ENCODE measurements at regions not wholly inside any gene's neighbourhood (a gene's known extent, or its start where the extent isn't known, plus 50 kb on each side); places are given as distances from the start of the nearest gene placed in this dataset.

DNA sequence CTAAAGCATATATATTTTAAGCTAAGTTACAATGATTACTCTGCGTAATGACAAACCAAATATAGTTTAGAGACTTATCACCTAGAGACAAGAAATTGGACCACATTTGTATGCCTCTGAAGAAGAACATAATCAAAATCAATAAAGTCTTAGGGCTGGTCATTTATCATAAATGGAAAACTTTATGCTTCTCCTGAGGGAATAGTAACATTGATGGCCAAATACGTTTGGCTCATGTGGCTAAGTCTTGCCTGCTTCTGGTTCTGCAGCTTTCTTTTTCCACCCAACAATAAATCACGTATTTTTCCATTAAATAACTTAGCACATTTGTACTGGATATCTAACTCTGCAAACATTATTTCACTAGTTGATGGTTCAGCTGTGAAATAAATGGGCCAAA is 458.4 kb downstream of the SLITRK1 start:
- no peak overlapping the region for H3K4me2 ChIP-seq (replicated peaks; ENCODE audit: extremely low read depth, low read length, poor library complexity, severe bottlenecking)
- no peak overlapping the region for H3K4me3 ChIP-seq (replicated peaks in 1 of 3; ENCODE audit: low read depth in 2 of 3, low read length in 3 of 3)
- H3K27me3 ChIP-seq (ENCODE audit: control insufficient read depth in 2 of 2, insufficient read depth in 2 of 2, low read length in 2 of 2) = no peaks in the 10 kb centered on the region
- no peak for DNase-seq
- Mint-ChIP-seq H3K27ac (no peak overlapping the region), H3K36me3 (no peaks in the 10 kb centered on the region), H3K9me3 (peaks cover 0 to 7% (median 3%) of the 10 kb centered on the region in 7 donors), H3K4me3 (no peak overlapping the region), H3K27me3 (ENCODE audit: low read depth in 3 of 3) (no peaks in the 10 kb centered on the region), H3K4me1 (no peaks in the 10 kb centered on the region)
- H3K9ac ChIP-seq (ENCODE audit: insufficient read depth, low read length, poor library complexity, severe bottlenecking) = no peak overlapping the region
- no peaks in the 10 kb centered on the region for H3K36me3 ChIP-seq (replicated peaks in 1 of 2; ENCODE audit: control insufficient read depth in 1 of 2, insufficient read depth in 2 of 2, low read length in 2 of 2)
- H3K9me3 ChIP-seq (replicated peaks in 1 of 2; ENCODE audit: control insufficient read depth in 1 of 2, insufficient read depth in 1 of 2, low read length in 2 of 2) = no peaks in the 10 kb centered on the region
- WGBS (ENCODE audit: insufficient coverage) = no CpG with 5 or more reads among the region's 3 CpGs
- TF ChIP-seq, protein P1, sequence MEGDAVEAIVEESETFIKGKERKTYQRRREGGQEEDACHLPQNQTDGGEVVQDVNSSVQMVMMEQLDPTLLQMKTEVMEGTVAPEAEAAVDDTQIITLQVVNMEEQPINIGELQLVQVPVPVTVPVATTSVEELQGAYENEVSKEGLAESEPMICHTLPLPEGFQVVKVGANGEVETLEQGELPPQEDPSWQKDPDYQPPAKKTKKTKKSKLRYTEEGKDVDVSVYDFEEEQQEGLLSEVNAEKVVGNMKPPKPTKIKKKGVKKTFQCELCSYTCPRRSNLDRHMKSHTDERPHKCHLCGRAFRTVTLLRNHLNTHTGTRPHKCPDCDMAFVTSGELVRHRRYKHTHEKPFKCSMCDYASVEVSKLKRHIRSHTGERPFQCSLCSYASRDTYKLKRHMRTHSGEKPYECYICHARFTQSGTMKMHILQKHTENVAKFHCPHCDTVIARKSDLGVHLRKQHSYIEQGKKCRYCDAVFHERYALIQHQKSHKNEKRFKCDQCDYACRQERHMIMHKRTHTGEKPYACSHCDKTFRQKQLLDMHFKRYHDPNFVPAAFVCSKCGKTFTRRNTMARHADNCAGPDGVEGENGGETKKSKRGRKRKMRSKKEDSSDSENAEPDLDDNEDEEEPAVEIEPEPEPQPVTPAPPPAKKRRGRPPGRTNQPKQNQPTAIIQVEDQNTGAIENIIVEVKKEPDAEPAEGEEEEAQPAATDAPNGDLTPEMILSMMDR (IDR thresholded peaks at IDR 0.05) = no peak
- H3K4me1 ChIP-seq (ENCODE audit: control insufficient read depth in 1 of 2, insufficient read depth in 2 of 2, low read length in 2 of 2) = no peaks in the 10 kb centered on the region
- intact Hi-C loops (cut with micrococcal nuclease) = no loop called here
- no peaks in the 10 kb centered on the region for H3K79me2 ChIP-seq (ENCODE audit: insufficient read depth, low read length)
- no peaks in the 10 kb centered on the region for H4K20me1 ChIP-seq (ENCODE audit: insufficient read depth, low read length)
- H2AFZ ChIP-seq (ENCODE audit: insufficient read depth, low read depth, low read length, poor library complexity, severe bottlenecking) = no peak overlapping the region
- no peak overlapping the region for H3K27ac ChIP-seq (ENCODE audit: low read depth in 1 of 2, low read length in 2 of 2)

DNA sequence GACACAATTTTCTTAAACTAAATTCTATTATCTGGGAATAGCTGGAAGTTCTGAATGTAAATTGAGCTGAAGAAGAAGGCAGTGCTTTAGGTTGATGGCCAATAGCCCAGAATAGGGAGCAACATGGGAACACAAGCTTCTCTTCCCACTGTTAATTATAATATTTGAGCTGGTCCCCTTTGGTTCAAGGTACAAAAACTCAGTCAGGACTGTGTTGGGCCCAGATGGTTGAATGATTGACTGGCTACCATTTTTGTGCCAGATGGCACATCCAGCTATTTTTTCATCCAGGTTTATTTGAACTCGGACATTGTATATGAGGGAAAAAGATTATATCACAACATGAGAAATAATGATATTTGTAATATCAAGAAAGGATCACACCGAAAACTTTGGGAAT is 458.9 kb downstream of the SLITRK1 start:
- H3K4me1 Mint-ChIP-seq = no peaks in the 10 kb centered on the region
- no peak overlapping the region for H3K27ac Mint-ChIP-seq
- H3K4me3 Mint-ChIP-seq = no peak overlapping the region
- H3K27me3 Mint-ChIP-seq (ENCODE audit: low read depth in 3 of 3) = no peaks in the 10 kb centered on the region
- no CpG with 5 or more reads among the region's 2 CpGs for WGBS (ENCODE audit: insufficient coverage)
- Histone ChIP-seq H3K9me3 (replicated peaks in 1 of 2; ENCODE audit: control insufficient read depth in 1 of 2, insufficient read depth in 1 of 2, low read length in 2 of 2) (no peaks in the 10 kb centered on the region), H3K4me2 (replicated peaks; ENCODE audit: extremely low read depth, low read length, poor library complexity, severe bottlenecking) (no peak overlapping the region), H3K79me2 (ENCODE audit: insufficient read depth, low read length) (no peaks in the 10 kb centered on the region), H2AFZ (ENCODE audit: insufficient read depth, low read depth, low read length, poor library complexity, severe bottlenecking) (no peak overlapping the region), H3K9ac (ENCODE audit: insufficient read depth, low read length, poor library complexity, severe bottlenecking) (no peak overlapping the region), H4K20me1 (ENCODE audit: insufficient read depth, low read length) (no peaks in the 10 kb centered on the region), H3K27me3 (ENCODE audit: control insufficient read depth in 2 of 2, insufficient read depth in 2 of 2, low read length in 2 of 2) (no peaks in the 10 kb centered on the region), H3K4me1 (ENCODE audit: control insufficient read depth in 1 of 2, insufficient read depth in 2 of 2, low read length in 2 of 2) (no peaks in the 10 kb centered on the region), H3K4me3 (replicated peaks in 1 of 3; ENCODE audit: low read depth in 2 of 3, low read length in 3 of 3) (no peak overlapping the region), H3K27ac (ENCODE audit: low read depth in 1 of 2, low read length in 2 of 2) (no peak overlapping the region), H3K36me3 (replicated peaks in 1 of 2; ENCODE audit: control insufficient read depth in 1 of 2, insufficient read depth in 2 of 2, low read length in 2 of 2) (no peaks in the 10 kb centered on the region)
- no peak for DNase-seq
- intact Hi-C loops (cut with micrococcal nuclease) = no loop called here
- TF ChIP-seq, protein P1 (IDR thresholded peaks at IDR 0.05) = no peak
- no peaks in the 10 kb centered on the region for H3K36me3 Mint-ChIP-seq
- H3K9me3 Mint-ChIP-seq = peaks cover 0 to 7% (median 3%) of the 10 kb centered on the region in 7 donors

Data from CD14-positive monocyte (primary cell).